AG08395 (cell line): ENCODE measurements at regions not wholly inside any gene's neighbourhood (a gene's known extent, or its start where the extent isn't known, plus 50 kb on each side); places are given as distances from the start of the nearest gene placed in this dataset.

Experiments
- DNase-seq: peaks from one replicate; pipeline ENCODE4 v3.0.0; 2012; ENCODE audit warnings: mixed read lengths, low spot score

- DNase-seq, result no peak
Measured at GRCh38 chr7:125563557-125563956, 633.9 kb upstream of the POT1 start.

GRCh38 chr7:125561006-125561405, 631.4 kb upstream of the POT1 start:
- no peak for DNase-seq

GRCh38 chr7:125559921-125560320, 630.3 kb upstream of the POT1 start:
- no peak for DNase-seq

- DNase-seq, result no peak
Measured at GRCh38 chr7:125555916-125556315, 626.3 kb upstream of the POT1 start.

- DNase-seq, result no peak
Measured at GRCh38 chr7:125551008-125551407, 621.4 kb upstream of the POT1 start.

- no peak for DNase-seq
Measured at GRCh38 chr7:125547505-125547904, 617.9 kb upstream of the POT1 start.

- DNase-seq, result no peak
Measured at GRCh38 chr7:125530553-125530952, 600.9 kb upstream of the POT1 start.

GRCh38 chr7:125529249-125529648, 599.6 kb upstream of the POT1 start:
- DNase-seq, result no peak

- no peak for DNase-seq
Measured at GRCh38 chr7:125526958-125527357, 597.3 kb upstream of the POT1 start.

- no peak for DNase-seq
Measured at GRCh38 chr7:125526092-125526491, 596.5 kb upstream of the POT1 start.

- DNase-seq, result no peak
Measured at GRCh38 chr7:125516194-125516593, 586.6 kb upstream of the POT1 start.

- no peak for DNase-seq
Measured at GRCh38 chr7:125512373-125512772, 582.7 kb upstream of the POT1 start.

- DNase-seq, result no peak
Measured at GRCh38 chr7:125511310-125511709, 581.7 kb upstream of the POT1 start.

- DNase-seq, result no peak
Measured at GRCh38 chr7:125506331-125506730, 576.7 kb upstream of the POT1 start.

- no peak for DNase-seq
Measured at GRCh38 chr7:125504848-125505247, 575.2 kb upstream of the POT1 start.

- no peak for DNase-seq
Measured at GRCh38 chr7:125495997-125496396, 566.4 kb upstream of the POT1 start.

GRCh38 chr7:125492521-125492920, 562.9 kb upstream of the POT1 start:
- no peak for DNase-seq

- DNase-seq, result no peak
Measured at GRCh38 chr7:125491137-125491536, 561.5 kb upstream of the POT1 start.

GRCh38 chr7:125490167-125490566, 560.5 kb upstream of the POT1 start:
- no peak for DNase-seq

GRCh38 chr7:125485223-125485622, 555.6 kb upstream of the POT1 start:
- no peak for DNase-seq

- DNase-seq, result no peak
Measured at GRCh38 chr7:125484755-125485154, 555.1 kb upstream of the POT1 start.

GRCh38 chr7:125481323-125481722, 551.7 kb upstream of the POT1 start:
- DNase-seq, result no peak

- no peak for DNase-seq
Measured at GRCh38 chr7:125480762-125481161, 551.1 kb upstream of the POT1 start.

- DNase-seq, result no peak
Measured at GRCh38 chr7:125468855-125469174, 539.2 kb upstream of the POT1 start.
